DOHH2 (cell line): ENCODE measurements at regions not wholly inside any gene's neighbourhood (a gene's known extent, or its start where the extent isn't known, plus 50 kb on each side); places are given as distances from the start of the nearest gene placed in this dataset.

Experiments
- CTCF ChIP-seq: fragments of 200-600 bp; sonication (generic); IDR thresholded peaks from one replicate; pipeline ENCODE4 v1.5.1; 2014; ENCODE audit warnings: antibody characterized with exemption, mild to moderate bottlenecking, low read depth, low read length; ENCODE audit not compliant: poor library complexity, severe bottlenecking
- EZH2phosphoT487 ChIP-seq: fragments of 200-600 bp; sonication (generic); IDR thresholded peaks from 2 replicates; pipeline ENCODE4 v1.6.1; 2017; ENCODE audit warnings: borderline replicate concordance, mild to moderate bottlenecking, antibody characterized with exemption, low read length, moderate library complexity, mixed read lengths

GRCh38 chr11:129698212-129698611, 117.4 kb upstream of the TMEM45B start:
- TF ChIP-seq CTCF: no peak
- TF ChIP-seq EZH2phosphoT487: no peak
